Right ventricle myocardium inferior (tissue), 1 donor: ENCODE measurements at regions not wholly inside any gene's neighbourhood (a gene's known extent, or its start where the extent isn't known, plus 50 kb on each side); places are given as distances from the start of the nearest gene placed in this dataset.

Experiments
- ATAC-seq: fragments of 200-7000 bp; cut with Tn5 transposase; one replicate; pipeline ENCODE4 v1.9.1; 2020; ENCODE audit warnings: mild to moderate bottlenecking, moderate library complexity
- DNase-seq: peaks from one replicate; pipeline ENCODE4 v3.0.0; 2021; ENCODE audit errors: missing footprints
- intact Hi-C: fragments of 100-400 bp; cut with DNase I; formaldehyde crosslinking; loops from one replicate; pipeline ENCODE4 v1.11.0; 2022
- donor health status: DM: no; HTN: yes; CAD: no; lungs with severe emphysema.

DNA sequence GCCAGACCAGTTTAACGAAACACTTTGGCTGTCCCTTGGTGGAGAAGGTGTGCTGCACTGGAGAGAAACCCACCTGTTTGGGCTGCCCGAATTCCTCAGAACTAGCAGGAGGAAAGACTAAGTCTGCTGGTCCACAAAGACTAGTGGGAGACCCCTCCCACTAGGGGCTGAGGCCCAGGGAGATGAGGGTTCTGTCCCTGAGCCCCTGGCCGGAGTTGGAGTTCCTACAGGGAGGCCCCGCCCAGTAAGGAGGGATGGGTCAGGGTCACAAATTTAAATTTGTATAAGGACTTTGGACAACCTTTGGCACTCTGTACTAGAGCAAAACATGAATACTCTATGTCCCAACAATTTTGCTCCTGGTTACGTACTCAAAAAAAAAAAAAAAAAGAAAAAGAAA is 200.8 kb upstream of the C11orf87 start:
- intact Hi-C loops, result no loop called here
- ATAC-seq (no peak), DNase-seq (peak; percentile 55)

DNA sequence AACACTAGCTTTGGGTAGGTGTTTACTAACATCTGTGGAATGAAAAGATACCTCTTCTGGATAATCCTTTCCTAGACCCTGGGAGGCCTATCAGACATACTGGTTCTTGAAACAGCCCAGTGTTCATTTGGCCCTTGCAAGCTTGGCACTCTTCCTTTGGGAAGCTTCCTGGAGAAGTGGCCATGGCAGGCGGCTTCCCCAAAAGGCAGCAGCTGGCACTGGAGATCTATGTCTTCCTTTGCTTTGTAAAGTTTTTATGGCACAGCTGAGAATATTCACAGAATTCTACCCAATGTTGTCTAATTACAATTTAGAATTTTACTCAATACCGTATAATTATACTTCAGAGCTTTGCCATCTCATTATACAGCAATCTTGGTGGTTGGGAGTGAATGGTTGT is 199.2 kb upstream of the C11orf87 start:
- intact Hi-C loops, result no loop called here
- no peak for ATAC-seq
- no peak for DNase-seq

DNA sequence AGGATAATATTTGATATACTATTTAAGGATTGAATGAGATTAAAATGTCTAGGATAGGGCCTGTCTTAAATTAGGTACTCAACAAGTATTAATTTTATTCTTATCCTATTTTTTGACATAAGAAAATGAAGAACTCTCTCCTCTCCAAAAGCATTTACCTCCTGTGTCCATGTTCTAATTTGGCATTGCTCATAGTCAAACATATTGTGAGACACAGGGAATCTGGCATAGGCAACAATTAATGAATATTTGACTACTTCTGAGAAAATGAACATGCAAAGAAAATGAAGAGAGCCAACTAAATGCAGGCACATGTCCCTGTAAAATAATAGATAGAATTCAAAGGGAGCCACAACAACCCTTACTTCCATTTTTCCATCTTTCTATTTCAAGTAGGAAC is 198.5 kb upstream of the C11orf87 start:
- no peak for ATAC-seq
- intact Hi-C loops, result no loop called here

DNA sequence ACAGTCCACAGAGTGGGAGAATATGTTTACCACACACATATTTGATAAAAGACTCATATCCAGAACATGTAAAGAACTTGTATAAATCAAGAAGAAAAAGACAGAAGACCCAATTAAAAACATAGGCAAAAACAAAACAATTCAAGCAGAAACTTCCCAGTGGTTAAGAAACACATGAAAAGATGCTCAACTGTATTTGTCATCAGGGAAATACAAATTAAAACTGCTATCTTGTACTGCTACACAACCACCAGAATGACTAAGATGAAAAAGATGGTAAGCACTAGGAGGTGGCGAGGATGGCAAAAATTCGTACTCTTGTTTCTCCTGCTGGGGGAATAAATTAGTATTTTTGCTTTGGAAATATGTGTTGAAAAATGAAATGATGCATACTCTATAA is 192.3 kb upstream of the C11orf87 start:
- intact Hi-C loops, result no loop called here
- no peak for ATAC-seq
- no peak for DNase-seq

More for the DNA sequence above, 198.5 kb upstream of the C11orf87 start:
- DNase-seq, result no peak

DNA sequence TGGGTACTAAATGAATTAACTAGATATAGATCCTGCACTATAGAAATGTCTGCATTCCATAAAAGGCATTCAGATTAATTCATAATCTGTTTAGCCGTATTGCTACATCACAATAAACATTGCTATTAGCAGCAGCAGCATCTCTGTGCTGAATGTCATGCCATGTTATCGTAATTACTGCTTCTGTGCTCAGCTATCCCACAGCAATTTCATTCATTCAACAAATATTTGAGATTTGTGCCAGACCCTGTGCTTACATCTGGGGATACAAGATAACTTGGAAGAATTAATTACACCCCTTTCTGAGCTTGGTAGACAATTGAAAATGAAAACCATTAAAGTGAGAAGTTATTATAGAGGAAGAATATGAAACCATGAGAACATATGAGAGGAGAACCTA is 185.8 kb upstream of the C11orf87 start:
- DNase-seq (no peak), ATAC-seq (no peak)
- intact Hi-C loops, result no loop called here

DNA sequence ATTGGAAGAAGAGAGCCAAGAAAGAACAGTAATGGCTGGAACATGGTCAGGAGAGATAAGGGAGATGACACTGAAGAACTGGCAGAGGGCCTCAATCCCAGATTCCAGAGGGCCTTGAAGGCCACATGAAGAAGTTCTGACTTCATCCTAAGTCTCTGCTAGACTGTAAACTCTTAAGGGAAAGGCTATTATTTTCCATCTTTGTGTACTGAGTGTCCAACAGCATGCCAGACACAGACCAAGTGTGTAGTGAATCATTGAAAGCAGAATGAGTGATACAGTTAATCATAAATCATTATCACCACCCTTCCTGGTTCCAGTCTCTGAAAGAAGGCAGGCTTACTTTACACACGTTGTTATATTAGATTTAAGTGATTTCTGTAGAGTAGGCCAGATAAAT is 185.3 kb upstream of the C11orf87 start:
- intact Hi-C loops, result no loop called here
- no peak for DNase-seq
- ATAC-seq, result peak; percentile 26

DNA sequence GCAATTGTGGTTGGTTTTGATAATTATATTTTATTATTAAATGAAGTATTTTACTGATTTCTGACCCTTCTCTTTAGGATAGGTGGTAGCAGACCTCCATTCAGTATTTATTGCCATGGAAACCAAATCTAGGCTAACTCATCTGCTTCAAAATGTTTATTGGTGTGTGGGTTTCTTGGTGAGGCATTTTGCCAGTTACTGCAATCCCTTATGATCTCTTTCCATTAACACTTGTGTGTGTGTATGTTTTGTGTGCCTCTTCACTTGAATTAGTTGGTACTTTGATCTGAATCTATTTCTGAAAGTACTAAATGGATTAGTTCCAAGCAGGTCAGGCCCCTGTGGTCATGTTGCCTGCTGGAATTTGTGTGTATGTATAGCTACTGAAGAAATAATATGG is 184.4 kb upstream of the C11orf87 start:
- intact Hi-C loops, result no loop called here
- no peak for DNase-seq
- no peak for ATAC-seq

DNA sequence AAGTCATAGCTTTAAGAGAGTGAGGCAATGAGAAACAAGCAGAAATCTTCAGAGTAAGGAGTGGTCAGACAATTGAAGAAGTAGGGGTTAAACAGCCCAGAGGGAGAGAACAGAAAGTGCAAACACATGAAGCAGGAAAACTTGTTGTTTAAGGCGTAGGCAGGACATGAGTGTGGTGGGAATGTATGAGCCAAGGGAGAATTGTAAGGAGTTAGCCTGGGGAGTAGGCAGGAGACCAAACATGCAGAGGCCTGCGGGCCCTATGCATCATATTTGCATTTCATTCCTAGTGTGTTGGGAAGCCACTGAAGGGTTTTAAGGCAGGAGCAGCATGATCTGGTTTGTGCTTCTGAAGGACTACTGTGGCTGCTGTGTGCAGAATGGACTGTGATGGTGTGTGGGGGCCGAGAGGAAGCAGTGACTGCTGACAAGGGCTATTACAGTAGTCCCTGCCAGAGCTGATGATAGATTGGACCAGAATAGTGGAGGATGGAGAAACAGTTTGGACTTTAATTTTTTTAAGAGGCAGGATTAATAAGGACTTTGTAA is 179.9 kb upstream of the C11orf87 start:
- ATAC-seq (no peak), DNase-seq (no peak)
- intact Hi-C loops, result no loop called here

DNA sequence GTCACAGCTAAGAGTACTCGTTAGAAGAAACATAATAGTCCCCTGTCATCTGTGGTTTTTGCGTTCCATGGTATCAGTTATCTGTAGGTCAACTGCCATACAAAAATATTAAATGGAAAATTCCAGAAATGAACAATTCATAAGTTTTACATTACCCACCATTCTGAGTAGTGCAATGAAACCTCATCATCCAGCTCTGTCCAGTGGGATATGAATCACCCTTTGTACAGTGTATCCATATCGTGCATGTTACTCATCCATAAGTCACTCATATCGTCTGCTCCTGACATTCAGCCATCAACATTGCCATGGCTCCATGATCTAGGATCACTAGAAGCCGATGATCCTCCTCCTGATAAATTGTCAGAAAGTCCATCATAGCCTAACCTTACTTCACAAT is 174.9 kb upstream of the C11orf87 start:
- intact Hi-C loops, result no loop called here
- DNase-seq, result no peak
- no peak for ATAC-seq

DNA sequence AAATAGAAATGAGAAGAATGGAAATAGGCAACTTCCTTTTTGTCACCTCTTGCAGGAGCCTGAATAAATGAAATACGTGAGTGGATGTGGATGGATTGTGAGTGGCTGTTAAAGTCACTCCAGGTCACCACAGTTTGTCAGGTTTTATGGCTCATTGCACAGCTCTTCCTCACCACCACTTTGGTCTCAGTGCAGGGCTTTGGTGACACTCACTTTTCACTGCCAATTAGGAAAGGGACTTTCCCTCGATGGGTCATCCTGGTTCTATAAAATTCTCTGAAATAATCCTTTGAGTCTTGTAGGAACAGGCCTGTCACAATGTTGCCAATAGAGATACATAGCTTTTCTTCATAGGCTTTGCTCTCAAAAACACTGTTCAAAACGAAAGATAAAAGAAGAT is 172.4 kb upstream of the C11orf87 start:
- DNase-seq (no peak), ATAC-seq (no peak)
- intact Hi-C loops, result no loop called here

DNA sequence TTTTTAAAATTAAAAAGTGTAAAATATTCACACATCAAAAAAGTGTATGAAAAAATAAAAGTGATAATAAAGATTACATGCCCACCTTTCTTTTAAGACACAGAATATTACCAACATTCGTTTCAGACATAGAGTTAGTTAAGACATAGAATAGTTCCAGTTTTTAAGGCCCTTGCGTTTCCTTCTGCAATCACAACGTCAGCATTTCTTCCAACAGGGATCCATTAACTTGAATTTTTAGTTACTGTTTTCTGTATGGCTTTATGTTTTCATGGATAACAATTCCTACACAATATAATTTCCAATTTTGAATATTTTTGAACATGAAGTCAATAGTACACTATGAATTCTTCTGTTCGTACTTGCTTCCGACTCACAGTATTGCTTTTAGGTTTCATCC is 170.8 kb upstream of the C11orf87 start:
- DNase-seq, result no peak
- ATAC-seq, result no peak
- intact Hi-C loops, result no loop called here

DNA sequence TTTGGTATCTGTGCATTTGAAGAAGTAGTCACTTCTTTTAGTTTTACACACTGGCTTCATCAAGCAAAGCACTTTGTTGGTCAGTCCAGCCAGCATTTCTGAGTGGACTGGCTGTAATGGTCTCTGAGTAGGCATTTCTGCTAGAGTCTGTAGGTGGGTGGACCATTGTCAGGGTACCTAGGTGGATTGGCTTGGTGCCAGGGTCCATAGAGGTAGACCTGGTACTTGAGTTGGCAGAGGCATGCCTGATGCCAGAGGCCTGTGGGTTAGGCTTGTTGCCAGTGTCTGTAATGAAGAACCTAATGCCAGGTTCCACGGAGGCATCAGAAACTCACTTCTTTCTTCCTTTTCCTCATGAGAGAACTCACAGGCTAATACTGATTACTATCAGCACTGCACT is 157.9 kb upstream of the C11orf87 start:
- no peak for ATAC-seq

DNA sequence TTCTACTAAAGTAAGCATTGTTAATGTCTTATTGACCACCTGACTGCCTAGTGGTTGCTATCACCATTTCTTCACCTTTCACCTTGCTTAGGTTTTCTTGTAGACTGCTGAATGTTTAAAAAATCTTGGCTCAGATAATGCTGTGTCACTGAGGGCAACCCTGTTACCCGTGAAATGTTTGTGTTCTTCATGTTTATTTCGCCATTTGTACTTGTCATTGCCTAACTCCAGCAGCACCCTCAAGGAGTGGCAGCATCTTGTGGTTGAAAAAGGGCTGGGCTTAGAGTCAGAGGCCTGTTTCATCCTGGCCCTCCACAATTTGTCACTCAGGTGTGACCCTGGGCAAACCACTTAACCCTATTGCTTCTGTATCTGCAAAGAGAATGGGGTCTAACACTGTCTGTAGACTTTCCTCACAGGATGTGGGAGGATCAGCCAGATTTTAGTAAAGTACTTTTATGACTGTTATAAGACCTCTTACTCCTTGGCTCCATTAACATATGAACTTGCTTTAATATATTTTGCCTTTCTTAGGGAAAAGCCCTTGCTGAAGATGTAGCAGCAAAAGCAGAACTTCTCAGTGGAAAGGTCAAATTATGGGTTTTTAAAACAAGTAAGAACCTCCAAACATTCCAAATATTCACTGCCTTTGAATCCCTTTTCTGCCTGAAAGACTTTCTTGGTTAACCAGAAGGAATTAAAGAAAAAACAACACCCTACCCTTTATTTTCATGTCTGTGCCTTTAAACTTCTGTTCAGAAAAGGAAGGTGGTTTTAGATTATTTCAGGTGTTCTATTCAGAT is 154.5 kb upstream of the C11orf87 start:
- intact Hi-C loops, result no loop called here
- DNase-seq (no peak), ATAC-seq (no peak)

More for the DNA sequence above, 157.9 kb upstream of the C11orf87 start:
- intact Hi-C loops, result no loop called here
- no peak for DNase-seq

DNA sequence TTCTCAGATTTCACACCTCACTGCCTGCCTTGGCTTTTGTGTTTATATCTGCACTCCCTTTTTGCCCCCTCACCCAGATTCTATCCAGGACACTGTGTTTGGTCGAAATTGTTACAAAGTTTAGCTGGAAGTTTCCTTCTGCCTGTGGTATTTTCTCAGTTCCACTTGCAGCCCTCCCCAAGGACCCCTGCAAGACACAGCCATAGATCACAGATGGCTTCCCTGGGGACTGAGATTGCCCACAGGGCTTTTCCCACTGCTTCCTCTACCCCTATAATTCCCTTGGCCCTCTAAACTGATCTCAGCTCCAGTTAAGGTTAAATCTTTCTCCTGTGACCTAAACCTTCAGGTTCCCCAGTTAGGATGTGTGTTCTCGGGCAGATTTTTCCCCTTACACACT is 146.1 kb upstream of the C11orf87 start:
- DNase-seq, result no peak
- no peak for ATAC-seq
- intact Hi-C loops, result no loop called here

DNA sequence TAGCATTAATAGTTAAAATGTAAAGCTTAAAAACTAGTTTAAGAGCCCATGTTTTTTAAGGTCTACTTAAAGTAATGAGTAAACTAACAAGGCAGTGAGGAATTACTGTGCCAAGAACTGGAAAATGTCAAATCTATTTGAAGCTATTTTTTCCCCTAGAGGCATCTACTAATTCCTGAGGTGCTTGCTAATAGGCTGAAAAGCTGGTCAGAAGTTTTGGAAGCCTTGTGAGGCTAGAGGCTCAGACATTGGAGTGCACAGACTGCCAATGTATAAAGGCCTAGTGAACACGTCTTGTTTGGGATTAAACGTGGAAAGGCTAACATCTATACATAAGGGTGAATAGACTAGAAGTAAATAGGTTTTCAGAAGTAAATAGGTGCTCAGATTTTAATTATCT is 136.5 kb upstream of the C11orf87 start:
- intact Hi-C loops, result no loop called here
- ATAC-seq (no peak), DNase-seq (no peak)

DNA sequence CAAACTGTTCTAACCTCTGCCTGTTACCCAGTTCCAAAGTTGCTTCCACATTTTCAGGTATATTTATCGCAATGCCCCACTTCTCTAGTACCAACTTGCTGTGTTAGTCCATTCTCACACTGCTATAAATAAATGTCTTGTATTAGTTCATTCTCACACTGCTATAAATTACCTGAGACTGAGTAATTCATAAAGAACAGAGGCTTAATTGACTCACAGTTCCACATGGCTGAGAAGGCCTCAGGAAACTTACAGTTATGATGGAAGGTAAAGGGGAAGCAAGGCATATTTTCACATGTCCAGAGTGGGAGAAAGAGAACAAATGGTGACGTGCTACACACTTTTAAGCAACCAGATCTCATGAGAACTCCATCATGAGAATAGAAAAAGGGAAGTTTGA is 130.4 kb upstream of the C11orf87 start:
- intact Hi-C loops, result no loop called here
- DNase-seq (no peak), ATAC-seq (no peak)

DNA sequence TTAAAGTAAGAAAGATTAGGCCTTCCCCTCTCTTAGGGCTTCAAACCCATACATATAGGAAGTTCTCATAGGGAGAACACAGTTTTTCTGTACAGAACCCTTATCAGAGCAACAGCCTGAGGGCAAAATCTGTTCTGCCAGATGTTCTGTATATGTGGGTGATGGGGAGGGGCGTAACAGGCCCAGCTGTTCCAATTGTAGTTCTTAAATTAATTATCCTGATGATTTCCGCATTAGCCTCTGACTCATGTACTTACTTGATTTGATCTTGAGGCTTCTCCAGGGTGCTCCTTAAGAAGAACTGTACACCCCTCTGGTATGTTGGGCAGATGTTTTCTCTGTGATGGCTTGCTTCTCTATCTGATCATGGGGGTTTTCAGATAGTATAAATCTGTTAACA is 123.1 kb upstream of the C11orf87 start:
- DNase-seq (no peak), ATAC-seq (no peak)
- intact Hi-C loops, result no loop called here

DNA sequence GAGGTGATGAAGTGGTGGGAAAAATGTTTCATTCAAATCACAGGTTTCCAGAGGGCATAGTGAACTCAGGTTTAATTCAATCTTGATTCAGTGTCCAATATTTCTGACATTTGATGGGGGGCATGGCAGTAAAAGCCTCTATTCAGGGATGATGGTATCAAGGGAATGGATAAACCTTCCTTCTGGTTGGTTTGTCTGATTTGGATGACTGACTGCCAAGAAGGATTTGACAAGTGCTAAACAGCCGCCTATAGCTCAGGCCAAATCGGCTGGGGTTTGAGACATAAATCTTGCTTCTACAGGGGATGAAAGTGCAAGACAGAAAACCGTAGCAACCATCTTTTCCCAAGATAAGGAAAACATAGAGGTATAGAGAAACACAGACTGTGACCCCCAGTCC is 121.8 kb upstream of the C11orf87 start:
- DNase-seq, result no peak
- intact Hi-C loops, result loop anchor here (2.0 kb wide), 2 partner anchors 325 to 333 kb away; no protein-coding TSS in a partner anchor
- no peak for ATAC-seq

DNA sequence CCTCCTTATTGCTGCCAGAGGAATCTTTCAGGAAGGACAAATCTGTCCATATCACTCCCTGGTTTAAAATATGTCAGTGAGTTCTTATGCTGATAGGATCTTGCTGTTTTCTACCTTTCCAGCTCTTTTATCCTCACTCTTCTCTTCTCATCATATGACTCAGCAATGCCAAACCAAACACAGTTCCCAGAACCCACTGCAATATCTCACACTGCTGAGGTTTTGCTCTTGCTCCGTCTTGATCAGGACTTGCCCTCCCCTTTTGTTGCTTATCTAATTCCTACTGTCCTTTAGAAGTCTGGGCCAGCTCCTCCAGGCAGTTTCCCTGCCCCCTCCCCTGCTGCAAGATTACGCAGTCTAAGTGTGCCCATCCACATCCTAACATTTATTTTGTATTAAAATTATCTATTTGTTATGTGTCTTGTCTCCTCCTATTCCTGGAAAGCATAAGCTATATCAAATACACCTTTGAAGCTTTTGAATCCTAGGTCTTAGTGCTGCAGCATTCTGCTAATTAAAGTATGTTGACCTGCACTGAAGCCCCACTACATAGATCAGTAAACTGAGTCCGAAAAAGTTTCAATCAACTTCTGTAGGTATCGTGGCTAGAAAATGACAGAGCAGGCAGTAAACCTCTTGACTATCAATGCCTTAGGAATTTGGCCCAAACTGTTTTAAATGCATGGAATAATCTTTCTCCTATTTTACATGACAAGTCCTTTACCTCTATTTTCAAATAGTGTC is 119.2 kb upstream of the C11orf87 start:
- intact Hi-C loops, result no loop called here
- no peak for ATAC-seq
- DNase-seq, result no peak

DNA sequence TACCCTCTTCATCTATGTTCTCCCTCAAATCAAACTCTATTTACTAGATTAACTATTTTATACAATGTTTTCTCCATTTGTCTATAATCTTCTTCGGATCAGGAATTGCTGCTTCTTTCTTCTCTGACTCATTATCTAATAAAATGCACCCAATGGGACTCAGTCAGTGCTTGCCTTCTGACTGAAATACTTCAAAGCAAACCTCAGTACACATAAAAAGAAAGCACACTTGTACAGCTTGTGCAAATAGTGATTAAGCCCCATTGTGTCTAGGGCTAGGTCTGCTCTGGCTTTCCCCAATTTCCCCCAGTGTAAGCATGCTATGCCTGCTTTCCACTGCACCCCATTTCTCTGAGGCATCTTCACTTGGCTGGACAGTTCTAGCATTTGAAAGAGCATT is 118.6 kb upstream of the C11orf87 start:
- DNase-seq (no peak), ATAC-seq (no peak)
- intact Hi-C loops, result no loop called here
